Panc1 (cell line): ENCODE measurements at regions not wholly inside any gene's neighbourhood (a gene's known extent, or its start where the extent isn't known, plus 50 kb on each side); places are given as distances from the start of the nearest gene placed in this dataset.
"Not testable (repeated sequence)": the region's sequence is repeated elsewhere in the genome, so short reads cannot be mapped to it uniquely, and the experiment has no call there.

Experiments used
- CTCF ChIP-seq: fragments of 450-650 bp; IDR thresholded peaks from 2 replicates; pipeline ENCODE4 v1.5.1; 2017; ENCODE audit warnings: mild to moderate bottlenecking
- REST ChIP-seq, 2 experiments: IDR thresholded peaks; 2 replicates each; pipeline ENCODE4 v1.6.1; 2011 to 2012; ENCODE audit warnings: low read depth in 2 of 2, control low read depth in 1 of 2, low read length in 1 of 2, mild to moderate bottlenecking in 1 of 2, moderate library complexity in 1 of 2; ENCODE audit not compliant: insufficient read depth in 1 of 2
- TCF7L2 ChIP-seq: IDR thresholded peaks from 2 replicates; pipeline ENCODE4 v1.6.1; 2011; ENCODE audit warnings: mild to moderate bottlenecking, low read depth, low read length, inconsistent platforms

- not testable (repeated sequence) for TF ChIP-seq CTCF; TCF7L2; REST (IDR thresholded peaks at IDR 0.05; ENCODE audit: insufficient read depth in 1 of 2, low read depth in 2 of 2, low read length in 1 of 2)
Observed at GRCh38 chr9:41652100-41652713, 463.1 kb upstream of the ZNG1F start.
